WTC11 (cell line): ENCODE measurements at regions not wholly inside any gene's neighbourhood (a gene's known extent, or its start where the extent isn't known, plus 50 kb on each side); places are given as distances from the start of the nearest gene placed in this dataset.
A peak's percentile ranks its signal among the peaks of the same experiment; 100 is the strongest.

Experiments
- ATAC-seq: fragments of 200-7000 bp; cut with Tn5 transposase; 2 replicates; pipeline ENCODE4 v1.10.0; 2021; ENCODE audit warnings: mild to moderate bottlenecking, moderate library complexity
- CTCF ChIA-PET: fragments of 300-600 bp; sonication (Branson Sonifier 250); formaldehyde crosslinking; loops from one replicate; lab custom pipeline; 2021; ENCODE audit warnings: antibody characterized with exemption; lab: Charles Lee
- POLR2A ChIA-PET: fragments of 350-600 bp; sonication (Branson Sonifier 250); formaldehyde crosslinking; loops from one replicate; lab custom pipeline; 2021; ENCODE audit warnings: antibody characterized with exemption; lab: Charles Lee
- DNase-seq: peaks from one replicate; pipeline ENCODE4 v3.0.0; 2021; ENCODE audit warnings: low spot score
- H3K27ac Mint-ChIP-seq: 2 replicates; pipeline ENCODE4 v1.8.0; 2021; ENCODE audit warnings: mixed read lengths
- H3K27me3 Mint-ChIP-seq: 2 replicates; pipeline ENCODE4 v1.8.0; 2021; ENCODE audit warnings: low read depth, mild to moderate bottlenecking, moderate library complexity, mixed read lengths
- H3K36me3 Mint-ChIP-seq: 2 replicates; pipeline ENCODE4 v1.8.0; 2021; ENCODE audit warnings: mixed read lengths
- H3K4me1 Mint-ChIP-seq: 2 replicates; pipeline ENCODE4 v1.8.0; 2022; ENCODE audit warnings: mixed read lengths
- H3K4me3 Mint-ChIP-seq: 2 replicates; pipeline ENCODE4 v1.8.0; 2021; ENCODE audit warnings: mild to moderate bottlenecking, moderate library complexity, mixed read lengths
- H3K9me3 Mint-ChIP-seq: 2 replicates; pipeline ENCODE4 v1.8.0; 2021; ENCODE audit warnings: mixed read lengths
- ATF1 ChIP-seq: sonication (generic); formaldehyde crosslinking; IDR thresholded peaks from 2 replicates; pipeline ENCODE4 v1.8.1; 2023; ENCODE audit warnings: mild to moderate bottlenecking, moderate library complexity, missing genetic modification reagents
- ATF3 ChIP-seq: sonication (generic); formaldehyde crosslinking; conservative IDR thresholded peaks from 2 replicates; pipeline ENCODE4 v1.8.1; 2022; ENCODE audit warnings: mild to moderate bottlenecking, missing genetic modification reagents
- E2F4 ChIP-seq: sonication (generic); formaldehyde crosslinking; IDR thresholded peaks from 2 replicates; pipeline ENCODE4 v1.8.1; 2022; ENCODE audit warnings: low read depth, mild to moderate bottlenecking, moderate library complexity, missing genetic modification reagents, borderline replicate concordance
- ELF4 ChIP-seq: sonication (generic); formaldehyde crosslinking; IDR thresholded peaks from 2 replicates; pipeline ENCODE4 v1.8.1; 2022; ENCODE audit warnings: low read depth, mild to moderate bottlenecking, moderate library complexity, missing genetic modification reagents
- EMX1 ChIP-seq: fragments of 250-450 bp; sonication (Bioruptor Pico); IDR thresholded peaks from 2 replicates; pipeline ENCODE4 v1.8.0; 2021; ENCODE audit warnings: mild to moderate bottlenecking
- ESRRA ChIP-seq: sonication (generic); formaldehyde crosslinking; IDR thresholded peaks from 2 replicates; pipeline ENCODE4 v1.8.1; 2022; ENCODE audit warnings: mild to moderate bottlenecking, missing genetic modification reagents, borderline replicate concordance
- GTF2I ChIP-seq: fragments of 250-450 bp; sonication (Bioruptor Pico); conservative IDR thresholded peaks from 2 replicates; pipeline ENCODE4 v1.4.0; 2021; ENCODE audit warnings: mild to moderate bottlenecking
- JUN ChIP-seq: sonication (generic); formaldehyde crosslinking; IDR thresholded peaks from 2 replicates; pipeline ENCODE4 v1.8.0; 2023; ENCODE audit warnings: mild to moderate bottlenecking, missing genetic modification reagents
- KAT7 ChIP-seq: sonication (generic); formaldehyde crosslinking; IDR thresholded peaks from 2 replicates; pipeline ENCODE4 v1.8.1; 2023; ENCODE audit warnings: missing genetic modification reagents, mild to moderate bottlenecking, borderline replicate concordance
- MLX ChIP-seq: sonication (generic); formaldehyde crosslinking; IDR thresholded peaks from 2 replicates; pipeline ENCODE4 v1.8.1; 2023; ENCODE audit warnings: mild to moderate bottlenecking, missing genetic modification reagents, moderate library complexity
- NFYB ChIP-seq: sonication (generic); formaldehyde crosslinking; conservative IDR thresholded peaks from 2 replicates; pipeline ENCODE4 v1.8.0; 2022; ENCODE audit warnings: low read depth, missing genetic modification reagents
- NR3C1 ChIP-seq: sonication (generic); formaldehyde crosslinking; conservative IDR thresholded peaks from 2 replicates; pipeline ENCODE4 v1.8.1; 2023; ENCODE audit warnings: low read depth, mild to moderate bottlenecking, missing genetic modification reagents
- PRRX2 ChIP-seq: fragments of 250-450 bp; sonication (Bioruptor Pico); IDR thresholded peaks from 2 replicates; pipeline ENCODE4 v1.8.0; 2021; ENCODE audit warnings: mild to moderate bottlenecking
- RELA ChIP-seq: sonication (generic); formaldehyde crosslinking; IDR thresholded peaks from 2 replicates; pipeline ENCODE4 v1.8.1; 2022; ENCODE audit warnings: missing genetic modification reagents, mild to moderate bottlenecking, borderline replicate concordance
- RORB ChIP-seq: fragments of 250-450 bp; sonication (Bioruptor Pico); IDR thresholded peaks from 2 replicates; pipeline ENCODE4 v1.9.0; 2021; ENCODE audit warnings: mild to moderate bottlenecking
- SOX15 ChIP-seq: fragments of 250-450 bp; sonication (Bioruptor Pico); IDR thresholded peaks from 2 replicates; pipeline ENCODE4 v1.9.0; 2021; ENCODE audit warnings: mild to moderate bottlenecking
- ZNF138 ChIP-seq: sonication (generic); formaldehyde crosslinking; conservative IDR thresholded peaks from 2 replicates; pipeline ENCODE4 v1.8.1; 2022; ENCODE audit warnings: mild to moderate bottlenecking, moderate library complexity, missing genetic modification reagents
- ZNF232 ChIP-seq: sonication (generic); formaldehyde crosslinking; IDR thresholded peaks from 2 replicates; pipeline ENCODE4 v1.8.0; 2022; ENCODE audit warnings: mild to moderate bottlenecking, missing genetic modification reagents
- ZNF396 ChIP-seq: fragments of 250-450 bp; sonication (Bioruptor Pico); IDR thresholded peaks from 2 replicates; pipeline ENCODE4 v1.8.0; 2021; ENCODE audit warnings: mild to moderate bottlenecking, moderate library complexity, borderline replicate concordance
- ZNF423 ChIP-seq: fragments of 250-450 bp; sonication (Bioruptor Pico); IDR thresholded peaks from 2 replicates; pipeline ENCODE4 v2.1.2; 2022; ENCODE audit warnings: mild to moderate bottlenecking, moderate library complexity
- ZNF532 ChIP-seq: fragments of 250-450 bp; sonication (Bioruptor Pico); IDR thresholded peaks from 2 replicates; pipeline ENCODE4 v1.9.0; 2021; ENCODE audit warnings: mild to moderate bottlenecking, borderline replicate concordance

GRCh38 chr6:92431502-92431901 lies 987.9 kb downstream of the EPHA7 start:
- Mint-ChIP-seq H3K9me3 (no peaks in the 10 kb centered on the region), H3K27ac (no peak overlapping the region), H3K36me3 (no peaks in the 10 kb centered on the region), H3K4me1 (no peaks in the 10 kb centered on the region), H3K27me3 (no peaks in the 10 kb centered on the region), H3K4me3 (no peak overlapping the region)
- DNase-seq (no peak), ATAC-seq (no peak)
- POLR2A ChIA-PET = no interaction called here
- CTCF ChIA-PET = interaction anchor here (0.6 kb wide), 1 partner anchor 726 kb away, joined by 3 read pairs; no protein-coding TSS in a partner anchor
- no peak for TF ChIP-seq MLX (CRISPR knock-in tag)
- no peak for TF ChIP-seq ATF1 (CRISPR knock-in tag)
- TF ChIP-seq ATF3 (CRISPR knock-in tag) = no peak

- ATAC-seq (no peak), DNase-seq (no peak)
- Mint-ChIP-seq H3K9me3 (no peaks in the 10 kb centered on the region), H3K27ac (no peak overlapping the region), H3K27me3 (no peaks in the 10 kb centered on the region), H3K36me3 (no peaks in the 10 kb centered on the region), H3K4me1 (no peaks in the 10 kb centered on the region), H3K4me3 (no peak overlapping the region)
- ChIA-PET POLR2A (no interaction called here), CTCF (no interaction called here)
- no peak for TF ChIP-seq RELA (CRISPR knock-in tag)
- no peak for TF ChIP-seq ELF4 (CRISPR knock-in tag)
- TF ChIP-seq ZNF532 = no peak
- no peak for TF ChIP-seq ESRRA (CRISPR knock-in tag)
- no peak for TF ChIP-seq GTF2I (CRISPR knock-in tag)
- no peak for TF ChIP-seq ZNF423 (CRISPR knock-in tag)
- no peak for TF ChIP-seq ZNF232 (CRISPR knock-in tag)
- no peak for TF ChIP-seq NR3C1
Observed at GRCh38 chr6:92428448-92428847, 990.9 kb downstream of the EPHA7 start.

GRCh38 chr6:92427453-92427852 lies 991.9 kb downstream of the EPHA7 start:
- CTCF ChIA-PET = no interaction called here
- no peak for TF ChIP-seq ELF4 (CRISPR knock-in tag)
- Mint-ChIP-seq H3K4me3 (no peak overlapping the region), H3K9me3 (no peaks in the 10 kb centered on the region), H3K27me3 (no peaks in the 10 kb centered on the region), H3K27ac (0 out of 2 replicates have a peak overlapping the region, but pooled peaks have one; percentile 10), H3K36me3 (no peaks in the 10 kb centered on the region), H3K4me1 (no peaks in the 10 kb centered on the region)
- no peak for DNase-seq
- no peak for ATAC-seq
- POLR2A ChIA-PET = no interaction called here

GRCh38 chr6:92415656-92416055 lies 1003.7 kb downstream of the EPHA7 start:
- CTCF ChIA-PET = no interaction called here
- DNase-seq = no peak
- ATAC-seq = peak; percentile 88
- TF ChIP-seq EMX1 (CRISPR knock-in tag) (no peak), E2F4 (CRISPR knock-in tag) (no peak), JUN (CRISPR knock-in tag) (no peak), ZNF138 (no peak), ZNF396 (no peak), KAT7 (CRISPR knock-in tag) (no peak), RORB (CRISPR knock-in tag) (no peak), MLX (CRISPR knock-in tag) (no peak), NFYB (CRISPR knock-in tag) (no peak), SOX15 (CRISPR knock-in tag) (no peak), PRRX2 (CRISPR knock-in tag) (no peak), ATF3 (CRISPR knock-in tag) (no peak)
- peaks cover 24% of the 10 kb centered on the region for H3K4me1 Mint-ChIP-seq
- peaks cover 8% of the 10 kb centered on the region for H3K9me3 Mint-ChIP-seq
- POLR2A ChIA-PET = no interaction called here
- H3K36me3 Mint-ChIP-seq = peaks cover 5% of the 10 kb centered on the region; the same call in 1 of the 2 replicates
- no peaks in the 10 kb centered on the region; the same call in 1 of the 2 replicates for H3K27me3 Mint-ChIP-seq
- H3K27ac Mint-ChIP-seq = peak overlapping the region; percentile 22; the same call in 1 of the 2 replicates
- H3K4me3 Mint-ChIP-seq = no peak overlapping the region
